ENCODE measurements at regions not wholly inside any gene's neighbourhood (a gene's known extent, or its start where the extent isn't known, plus 50 kb on each side); places are given as distances from the start of the nearest gene placed in this dataset.

- TF ChIP-seq SIN3A (IDR thresholded peaks at IDR 0.05; ENCODE audit: borderline replicate concordance, insufficient read depth, low read depth, low read length) (no peak), CTCF (IDR thresholded peaks at IDR 0.05) (no peak)
These were observed 183.7 kb downstream of the EXOC5 start for GRCh38 chr14:57085043-57085442.
